ENCODE measurements at regions not wholly inside any gene's neighbourhood (a gene's known extent, or its start where the extent isn't known, plus 50 kb on each side); places are given as distances from the start of the nearest gene placed in this dataset.

GRCh38 chr10:131710142-131710861 lies 190.5 kb upstream of the PPP2R2D start:
- WGBS (ENCODE audit: insufficient coverage), result 75% methylated on average over 12 of the region's 17 CpGs
- H3K36me3 ChIP-seq (replicated peaks in 1 of 2; ENCODE audit: control insufficient read depth in 1 of 2, insufficient read depth in 2 of 2, low read length in 2 of 2), result no peaks in the 10 kb centered on the region

GRCh38 chr10:131722121-131722520 lies 178.7 kb upstream of the PPP2R2D start:
- Histone ChIP-seq H3K4me1 (ENCODE audit: control insufficient read depth in 1 of 2, insufficient read depth in 2 of 2, low read length in 2 of 2) (no peaks in the 10 kb centered on the region), H3K27ac (ENCODE audit: low read depth in 1 of 2, low read length in 2 of 2) (no peak overlapping the region), H3K4me2 (replicated peaks; ENCODE audit: extremely low read depth, low read length, poor library complexity, severe bottlenecking) (no peak overlapping the region), H3K36me3 (replicated peaks in 1 of 2; ENCODE audit: control insufficient read depth in 1 of 2, insufficient read depth in 2 of 2, low read length in 2 of 2) (no peaks in the 10 kb centered on the region), H3K9me3 (replicated peaks in 1 of 2; ENCODE audit: control insufficient read depth in 1 of 2, insufficient read depth in 1 of 2, low read length in 2 of 2) (no peaks in the 10 kb centered on the region), H3K79me2 (ENCODE audit: insufficient read depth, low read length) (no peaks in the 10 kb centered on the region), H3K4me3 (replicated peaks in 1 of 3; ENCODE audit: low read depth in 2 of 3, low read length in 3 of 3) (no peak overlapping the region), H4K20me1 (ENCODE audit: insufficient read depth, low read length) (no peaks in the 10 kb centered on the region), H2AFZ (ENCODE audit: insufficient read depth, low read depth, low read length, poor library complexity, severe bottlenecking) (no peak overlapping the region), H3K9ac (ENCODE audit: insufficient read depth, low read length, poor library complexity, severe bottlenecking) (no peak overlapping the region), H3K27me3 (ENCODE audit: control insufficient read depth in 2 of 2, insufficient read depth in 2 of 2, low read length in 2 of 2) (no peaks in the 10 kb centered on the region)
- no peak for TF ChIP-seq CTCF (IDR thresholded peaks at IDR 0.05)
- Mint-ChIP-seq H3K36me3 (no peaks in the 10 kb centered on the region), H3K4me3 (no peak overlapping the region), H3K27me3 (ENCODE audit: low read depth in 3 of 3) (peaks cover 1 to 8% (median 6%) of the 10 kb centered on the region in 3 donors), H3K27ac (no peak overlapping the region), H3K9me3 (peaks cover 0 to 10% (median 5%) of the 10 kb centered on the region in 7 donors), H3K4me1 (peaks cover 6% of the 10 kb centered on the region)
- 94% methylated on average over 2 of the region's 5 CpGs for WGBS (ENCODE audit: insufficient coverage)
- DNase-seq, result no peak
- intact Hi-C loops (cut with micrococcal nuclease), result no loop called here

More at GRCh38 chr10:131710142-131710861, 190.5 kb upstream of the PPP2R2D start:
- Mint-ChIP-seq H3K9me3 (peaks cover 7 to 18% (median 17%) of the 10 kb centered on the region in 7 donors), H3K4me1 (no peaks in the 10 kb centered on the region), H3K36me3 (no peaks in the 10 kb centered on the region), H3K4me3 (no peak overlapping the region), H3K27ac (no peak overlapping the region), H3K27me3 (ENCODE audit: low read depth in 3 of 3) (peaks cover 0 to 10% (median 6%) of the 10 kb centered on the region in 3 donors)
- Histone ChIP-seq H3K4me1 (ENCODE audit: control insufficient read depth in 1 of 2, insufficient read depth in 2 of 2, low read length in 2 of 2) (no peaks in the 10 kb centered on the region), H3K27me3 (ENCODE audit: control insufficient read depth in 2 of 2, insufficient read depth in 2 of 2, low read length in 2 of 2) (no peaks in the 10 kb centered on the region), H3K9me3 (replicated peaks in 1 of 2; ENCODE audit: control insufficient read depth in 1 of 2, insufficient read depth in 1 of 2, low read length in 2 of 2) (peaks cover 12 to 18% of the 10 kb centered on the region in 2 donors), H3K79me2 (ENCODE audit: insufficient read depth, low read length) (no peaks in the 10 kb centered on the region), H3K4me3 (replicated peaks in 1 of 3; ENCODE audit: low read depth in 2 of 3, low read length in 3 of 3) (no peak overlapping the region), H4K20me1 (ENCODE audit: insufficient read depth, low read length) (no peaks in the 10 kb centered on the region), H3K4me2 (replicated peaks; ENCODE audit: extremely low read depth, low read length, poor library complexity, severe bottlenecking) (no peak overlapping the region), H3K9ac (ENCODE audit: insufficient read depth, low read length, poor library complexity, severe bottlenecking) (no peak overlapping the region), H3K27ac (ENCODE audit: low read depth in 1 of 2, low read length in 2 of 2) (no peak overlapping the region), H2AFZ (ENCODE audit: insufficient read depth, low read depth, low read length, poor library complexity, severe bottlenecking) (no peak overlapping the region)
- no peak for TF ChIP-seq CTCF (IDR thresholded peaks at IDR 0.05)
- intact Hi-C loops (cut with micrococcal nuclease), result no loop called here
- no peak for DNase-seq

Data from CD14-positive monocyte (primary cell).